Stimulated activated memory B cell treated with anti-CD40 and anti-IgM and Interleukin-4, amounts not matched to agents 10 μg/mL and 1 μg/mL and 100 μg/mL, for 72 hours (primary cell): ENCODE measurements at regions not wholly inside any gene's neighbourhood (a gene's known extent, or its start where the extent isn't known, plus 50 kb on each side); places are given as distances from the start of the nearest gene placed in this dataset.

ENCODE experiments used
- ATAC-seq: fragments of 150-1000 bp; cut with Tn5 transposase; 2 replicates; pipeline ENCODE4 v1.10.0; 2021
- H3K27ac Mint-ChIP-seq: one replicate; pipeline ENCODE4 v1.8.0; 2022; ENCODE audit warnings: mild to moderate bottlenecking, mixed read lengths
- H3K27me3 Mint-ChIP-seq: one replicate; pipeline ENCODE4 v1.8.0; 2022; ENCODE audit warnings: mixed read lengths
- H3K36me3 Mint-ChIP-seq: one replicate; pipeline ENCODE4 v1.8.0; 2022; ENCODE audit warnings: mixed read lengths
- H3K4me1 Mint-ChIP-seq: one replicate; pipeline ENCODE4 v1.8.0; 2022; ENCODE audit warnings: mixed read lengths
- H3K4me3 Mint-ChIP-seq: one replicate; pipeline ENCODE4 v1.8.0; 2022; ENCODE audit warnings: mild to moderate bottlenecking, moderate library complexity, mixed read lengths
- H3K9me3 Mint-ChIP-seq: one replicate; pipeline ENCODE4 v1.8.0; 2022; ENCODE audit warnings: mixed read lengths

- no peak for ATAC-seq
- H3K9me3 Mint-ChIP-seq = no peaks in the 10 kb centered on the region
- H3K27me3 Mint-ChIP-seq = no peaks in the 10 kb centered on the region
- no peak overlapping the region for H3K4me3 Mint-ChIP-seq
- no peak overlapping the region for H3K27ac Mint-ChIP-seq
- H3K36me3 Mint-ChIP-seq = no peaks in the 10 kb centered on the region
- H3K4me1 Mint-ChIP-seq = peaks cover 6% of the 10 kb centered on the region
These were observed 258.9 kb upstream of the CFAP20DC start for GRCh38 chr3:59308684-59309083.

- no peaks in the 10 kb centered on the region for H3K36me3 Mint-ChIP-seq
- H3K4me3 Mint-ChIP-seq = no peak overlapping the region
- no peaks in the 10 kb centered on the region for H3K27me3 Mint-ChIP-seq
- H3K4me1 Mint-ChIP-seq = peaks cover under 1% of the 10 kb centered on the region
- no peak for ATAC-seq
- no peak overlapping the region for H3K27ac Mint-ChIP-seq
- no peaks in the 10 kb centered on the region for H3K9me3 Mint-ChIP-seq
These were observed 258.2 kb upstream of the CFAP20DC start for GRCh38 chr3:59308001-59308400.

GRCh38 chr3:59306436-59306835 is 256.6 kb upstream of the CFAP20DC start:
- ATAC-seq = no peak
- H3K4me1 Mint-ChIP-seq = no peaks in the 10 kb centered on the region
- H3K4me3 Mint-ChIP-seq = no peak overlapping the region
- no peaks in the 10 kb centered on the region for H3K36me3 Mint-ChIP-seq
- H3K27ac Mint-ChIP-seq = no peak overlapping the region
- H3K27me3 Mint-ChIP-seq = no peaks in the 10 kb centered on the region
- H3K9me3 Mint-ChIP-seq = no peaks in the 10 kb centered on the region

- H3K27me3 Mint-ChIP-seq = no peaks in the 10 kb centered on the region
- no peaks in the 10 kb centered on the region for H3K9me3 Mint-ChIP-seq
- H3K36me3 Mint-ChIP-seq = no peaks in the 10 kb centered on the region
- H3K27ac Mint-ChIP-seq = no peak overlapping the region
- H3K4me1 Mint-ChIP-seq = peaks cover 9% of the 10 kb centered on the region
- no peak overlapping the region for H3K4me3 Mint-ChIP-seq
- ATAC-seq = no peak
These were observed 254.5 kb upstream of the CFAP20DC start for GRCh38 chr3:59304296-59304695.

- Mint-ChIP-seq H3K27me3 (no peaks in the 10 kb centered on the region), H3K4me1 (peaks cover 9% of the 10 kb centered on the region), H3K9me3 (no peaks in the 10 kb centered on the region), H3K4me3 (no peak overlapping the region), H3K36me3 (no peaks in the 10 kb centered on the region), H3K27ac (no peak overlapping the region)
- ATAC-seq = no peak
These were observed 253.6 kb upstream of the CFAP20DC start for GRCh38 chr3:59303452-59303851.

GRCh38 chr3:59302442-59302841 is 252.6 kb upstream of the CFAP20DC start:
- H3K9me3 Mint-ChIP-seq = no peaks in the 10 kb centered on the region
- no peak for ATAC-seq
- no peaks in the 10 kb centered on the region for H3K27me3 Mint-ChIP-seq
- no peaks in the 10 kb centered on the region for H3K36me3 Mint-ChIP-seq
- no peak overlapping the region for H3K27ac Mint-ChIP-seq
- no peak overlapping the region for H3K4me3 Mint-ChIP-seq
- H3K4me1 Mint-ChIP-seq = peaks cover 9% of the 10 kb centered on the region

GRCh38 chr3:59300733-59301132 is 250.9 kb upstream of the CFAP20DC start:
- Mint-ChIP-seq H3K4me3 (no peak overlapping the region), H3K36me3 (no peaks in the 10 kb centered on the region), H3K27me3 (no peaks in the 10 kb centered on the region), H3K9me3 (peaks cover 4% of the 10 kb centered on the region), H3K4me1 (peaks cover 9% of the 10 kb centered on the region), H3K27ac (no peak overlapping the region)
- ATAC-seq = peak; percentile 41

GRCh38 chr3:59299561-59299960 is 249.7 kb upstream of the CFAP20DC start:
- Mint-ChIP-seq H3K4me3 (no peak overlapping the region), H3K27me3 (no peaks in the 10 kb centered on the region), H3K9me3 (peaks cover 7% of the 10 kb centered on the region), H3K36me3 (peaks cover 5% of the 10 kb centered on the region), H3K27ac (no peak overlapping the region), H3K4me1 (peaks cover 9% of the 10 kb centered on the region)
- no peak for ATAC-seq

GRCh38 chr3:59290358-59290757 is 240.5 kb upstream of the CFAP20DC start:
- H3K9me3 Mint-ChIP-seq = peaks cover 12% of the 10 kb centered on the region

GRCh38 chr3:59289831-59290230 is 240.0 kb upstream of the CFAP20DC start:
- Mint-ChIP-seq H3K4me3 (no peak overlapping the region), H3K9me3 (peaks cover 10% of the 10 kb centered on the region), H3K36me3 (no peaks in the 10 kb centered on the region), H3K27ac (no peak overlapping the region), H3K27me3 (no peaks in the 10 kb centered on the region), H3K4me1 (peaks cover 6% of the 10 kb centered on the region)
- no peak for ATAC-seq

More at GRCh38 chr3:59290358-59290757, 240.5 kb upstream of the CFAP20DC start:
- no peak overlapping the region for H3K27ac Mint-ChIP-seq
- H3K36me3 Mint-ChIP-seq = peaks cover 2% of the 10 kb centered on the region
- ATAC-seq = no peak
- H3K4me1 Mint-ChIP-seq = peaks cover 6% of the 10 kb centered on the region
- no peak overlapping the region for H3K4me3 Mint-ChIP-seq
- H3K27me3 Mint-ChIP-seq = no peaks in the 10 kb centered on the region

GRCh38 chr3:59288951-59289350 is 239.1 kb upstream of the CFAP20DC start:
- ATAC-seq = no peak
- peaks cover 6% of the 10 kb centered on the region for H3K9me3 Mint-ChIP-seq

GRCh38 chr3:59286791-59287531 is 237.1 kb upstream of the CFAP20DC start:
- H3K27me3 Mint-ChIP-seq = no peaks in the 10 kb centered on the region
- H3K4me3 Mint-ChIP-seq = no peak overlapping the region
- H3K9me3 Mint-ChIP-seq = no peaks in the 10 kb centered on the region
- H3K4me1 Mint-ChIP-seq = peaks cover 6% of the 10 kb centered on the region
- H3K36me3 Mint-ChIP-seq = no peaks in the 10 kb centered on the region
- no peak overlapping the region for H3K27ac Mint-ChIP-seq
- peak; percentile 63 for ATAC-seq

More at GRCh38 chr3:59288951-59289350, 239.1 kb upstream of the CFAP20DC start:
- Mint-ChIP-seq H3K4me3 (no peak overlapping the region), H3K36me3 (no peaks in the 10 kb centered on the region), H3K27me3 (no peaks in the 10 kb centered on the region), H3K4me1 (peaks cover 6% of the 10 kb centered on the region), H3K27ac (no peak overlapping the region)

- ATAC-seq = no peak
- no peak overlapping the region for H3K27ac Mint-ChIP-seq
- peaks cover 3% of the 10 kb centered on the region for H3K4me1 Mint-ChIP-seq
- no peaks in the 10 kb centered on the region for H3K36me3 Mint-ChIP-seq
- no peaks in the 10 kb centered on the region for H3K9me3 Mint-ChIP-seq
- no peak overlapping the region for H3K4me3 Mint-ChIP-seq
- H3K27me3 Mint-ChIP-seq = no peaks in the 10 kb centered on the region
These were observed 235.7 kb upstream of the CFAP20DC start for GRCh38 chr3:59285560-59285959.

GRCh38 chr3:59284926-59285325 is 235.1 kb upstream of the CFAP20DC start:
- no peaks in the 10 kb centered on the region for H3K4me1 Mint-ChIP-seq
- H3K4me3 Mint-ChIP-seq = no peak overlapping the region
- no peak overlapping the region for H3K27ac Mint-ChIP-seq
- no peak for ATAC-seq
- H3K36me3 Mint-ChIP-seq = no peaks in the 10 kb centered on the region
- H3K9me3 Mint-ChIP-seq = no peaks in the 10 kb centered on the region
- no peaks in the 10 kb centered on the region for H3K27me3 Mint-ChIP-seq

- H3K4me1 Mint-ChIP-seq = no peaks in the 10 kb centered on the region
- H3K9me3 Mint-ChIP-seq = no peaks in the 10 kb centered on the region
- H3K36me3 Mint-ChIP-seq = no peaks in the 10 kb centered on the region
These were observed 230.3 kb upstream of the CFAP20DC start for GRCh38 chr3:59280113-59280512.

GRCh38 chr3:59277816-59278215 is 228.0 kb upstream of the CFAP20DC start:
- H3K4me1 Mint-ChIP-seq = no peaks in the 10 kb centered on the region

More at GRCh38 chr3:59280113-59280512, 230.3 kb upstream of the CFAP20DC start:
- Mint-ChIP-seq H3K27ac (no peak overlapping the region), H3K4me3 (no peak overlapping the region), H3K27me3 (no peaks in the 10 kb centered on the region)
- no peak for ATAC-seq

More at GRCh38 chr3:59277816-59278215, 228.0 kb upstream of the CFAP20DC start:
- Mint-ChIP-seq H3K27ac (no peak overlapping the region), H3K9me3 (no peaks in the 10 kb centered on the region), H3K4me3 (no peak overlapping the region), H3K36me3 (no peaks in the 10 kb centered on the region), H3K27me3 (no peaks in the 10 kb centered on the region)
- ATAC-seq = no peak
